ENCODE measurements at regions not wholly inside any gene's neighbourhood (a gene's known extent, or its start where the extent isn't known, plus 50 kb on each side); places are given as distances from the start of the nearest gene placed in this dataset.

DNA sequence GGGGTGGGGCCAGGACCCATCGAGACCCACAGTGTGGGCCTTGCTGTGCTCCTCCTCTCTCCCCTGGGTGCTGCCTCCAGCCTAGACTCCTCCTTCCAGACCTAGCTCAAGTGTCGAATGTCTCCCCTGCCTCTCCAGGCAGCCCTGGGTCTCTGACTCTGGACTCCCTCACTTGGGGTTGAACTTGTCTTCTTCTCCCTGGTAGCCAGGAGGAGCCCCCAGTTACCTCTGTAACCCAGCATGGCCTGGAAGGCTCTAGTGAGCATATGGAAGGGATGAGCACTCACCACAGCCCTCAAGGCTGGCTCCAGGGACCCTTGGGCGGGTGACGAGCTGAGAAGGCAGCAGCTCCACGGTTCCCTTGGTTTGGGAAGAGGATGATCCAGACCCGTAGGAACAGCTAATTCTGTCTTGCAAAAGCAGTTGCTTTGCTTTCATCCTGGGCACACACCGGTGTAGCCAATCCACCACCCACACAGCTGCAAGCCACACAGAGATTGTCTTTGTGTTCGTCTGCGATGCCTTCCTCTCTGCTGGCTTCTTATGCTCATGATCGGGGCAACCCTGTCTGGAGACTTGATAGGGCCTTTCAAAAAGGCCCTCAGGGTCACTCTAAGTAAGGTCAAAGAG is 52.3 kb upstream of the ANTXRL start:
- peak in 1 of 2 donors; percentile 7 for DNase-seq
- Histone ChIP-seq H3K4me3 (ENCODE audit: low read length) (no peak overlapping the region), H3K27me3 (ENCODE audit: control insufficient read depth, insufficient read depth, low read length) (no peaks in the 10 kb centered on the region), H3K9me3 (ENCODE audit: control insufficient read depth, insufficient read depth, low read length) (no peaks in the 10 kb centered on the region), H3K27ac (ENCODE audit: low read length) (no peak overlapping the region), H3K4me1 (ENCODE audit: control insufficient read depth, insufficient read depth, low read length) (no peaks in the 10 kb centered on the region), H3K36me3 (ENCODE audit: control insufficient read depth, insufficient read depth, low read length) (no peaks in the 10 kb centered on the region)
- intact Hi-C loops (cut with micrococcal nuclease) = no loop called here
- H3K27ac Mint-ChIP-seq = no peak overlapping the region
- H3K4me3 Mint-ChIP-seq = no peak overlapping the region
- peaks cover 2 to 7% of the 10 kb centered on the region in 2 donors for H3K27me3 Mint-ChIP-seq (ENCODE audit: low read depth in 2 of 2)
- TF ChIP-seq, protein P1, sequence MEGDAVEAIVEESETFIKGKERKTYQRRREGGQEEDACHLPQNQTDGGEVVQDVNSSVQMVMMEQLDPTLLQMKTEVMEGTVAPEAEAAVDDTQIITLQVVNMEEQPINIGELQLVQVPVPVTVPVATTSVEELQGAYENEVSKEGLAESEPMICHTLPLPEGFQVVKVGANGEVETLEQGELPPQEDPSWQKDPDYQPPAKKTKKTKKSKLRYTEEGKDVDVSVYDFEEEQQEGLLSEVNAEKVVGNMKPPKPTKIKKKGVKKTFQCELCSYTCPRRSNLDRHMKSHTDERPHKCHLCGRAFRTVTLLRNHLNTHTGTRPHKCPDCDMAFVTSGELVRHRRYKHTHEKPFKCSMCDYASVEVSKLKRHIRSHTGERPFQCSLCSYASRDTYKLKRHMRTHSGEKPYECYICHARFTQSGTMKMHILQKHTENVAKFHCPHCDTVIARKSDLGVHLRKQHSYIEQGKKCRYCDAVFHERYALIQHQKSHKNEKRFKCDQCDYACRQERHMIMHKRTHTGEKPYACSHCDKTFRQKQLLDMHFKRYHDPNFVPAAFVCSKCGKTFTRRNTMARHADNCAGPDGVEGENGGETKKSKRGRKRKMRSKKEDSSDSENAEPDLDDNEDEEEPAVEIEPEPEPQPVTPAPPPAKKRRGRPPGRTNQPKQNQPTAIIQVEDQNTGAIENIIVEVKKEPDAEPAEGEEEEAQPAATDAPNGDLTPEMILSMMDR (IDR thresholded peaks at IDR 0.05) = no peak
- H3K9me3 Mint-ChIP-seq = peaks cover 1 to 2% of the 10 kb centered on the region in 2 donors
- no peak for ATAC-seq
- WGBS (ENCODE audit: insufficient coverage) = 84% methylated on average over 10 of the region's 10 CpGs
- H3K36me3 Mint-ChIP-seq = no peaks in the 10 kb centered on the region
- H3K4me1 Mint-ChIP-seq = no peaks in the 10 kb centered on the region

DNA sequence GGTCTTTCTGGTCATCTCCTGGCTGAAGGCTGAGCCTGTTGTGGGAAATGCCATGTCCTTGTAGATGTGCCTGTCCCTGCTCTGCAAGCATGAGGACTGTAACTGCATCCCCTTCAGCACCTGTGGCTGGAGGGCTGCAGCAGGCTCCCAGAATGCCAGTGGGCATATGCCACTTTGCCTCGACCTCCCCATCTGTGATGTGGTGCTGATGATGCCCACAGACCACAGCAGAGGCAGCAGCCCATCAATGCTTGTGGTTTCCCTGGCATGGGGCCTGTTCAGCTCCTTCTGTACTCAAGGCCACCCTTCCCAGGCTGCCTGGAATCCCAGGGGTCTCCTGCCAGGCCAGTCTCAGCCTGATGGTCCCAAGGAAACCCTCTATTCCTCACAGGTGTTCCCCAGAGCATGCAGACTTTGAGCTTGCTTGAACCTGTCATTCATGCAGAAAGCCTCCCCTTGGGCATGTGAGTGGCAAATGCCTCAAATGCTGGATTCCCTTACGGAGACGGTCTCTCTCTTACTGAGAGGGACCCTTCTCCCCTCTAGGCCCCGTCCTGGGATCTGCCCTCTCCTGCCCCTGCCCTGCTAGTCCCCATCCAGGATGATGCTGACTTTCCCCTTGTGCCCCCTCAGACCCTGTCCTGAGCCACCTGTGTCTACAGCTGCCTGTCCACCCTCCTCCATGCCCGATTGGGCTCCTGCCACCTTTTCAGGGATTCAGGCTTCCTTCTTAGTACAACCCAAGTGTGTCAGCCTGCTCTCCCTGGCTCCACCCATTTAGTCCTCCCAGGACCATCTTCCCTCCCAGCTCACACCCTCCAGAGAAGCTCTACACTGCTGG is 50.9 kb upstream of the ANTXRL start:
- Mint-ChIP-seq H3K36me3 (no peaks in the 10 kb centered on the region), H3K27ac (no peak overlapping the region)

GRCh38 chr10:46236546-46236887 is 50.3 kb upstream of the ANTXRL start:
- H3K36me3 Mint-ChIP-seq = peaks cover under 1% of the 10 kb centered on the region
- ATAC-seq = no peak
- no peak overlapping the region for H3K27ac Mint-ChIP-seq

More for the DNA sequence above, 50.9 kb upstream of the ANTXRL start:
- Histone ChIP-seq H3K27ac (ENCODE audit: low read length) (no peak overlapping the region), H3K27me3 (ENCODE audit: control insufficient read depth, insufficient read depth, low read length) (no peaks in the 10 kb centered on the region), H3K9me3 (ENCODE audit: control insufficient read depth, insufficient read depth, low read length) (no peaks in the 10 kb centered on the region), H3K4me1 (ENCODE audit: control insufficient read depth, insufficient read depth, low read length) (peaks cover 7% of the 10 kb centered on the region), H3K4me3 (ENCODE audit: low read length) (no peak overlapping the region), H3K36me3 (ENCODE audit: control insufficient read depth, insufficient read depth, low read length) (no peaks in the 10 kb centered on the region)
- DNase-seq (peak in 1 of 2 donors; percentile 5), ATAC-seq (no peak)
- intact Hi-C loops (cut with micrococcal nuclease) = no loop called here
- WGBS (ENCODE audit: insufficient coverage) = 72% methylated on average over 5 of the region's 5 CpGs
- Mint-ChIP-seq H3K27me3 (ENCODE audit: low read depth in 2 of 2) (peaks cover 0 to 2% of the 10 kb centered on the region in 2 donors), H3K9me3 (no peaks in the 10 kb centered on the region), H3K4me3 (no peak overlapping the region), H3K4me1 (peaks cover 1 to 3% of the 10 kb centered on the region in 2 donors)
- TF ChIP-seq, protein P1 (IDR thresholded peaks at IDR 0.05) = no peak

More at GRCh38 chr10:46236546-46236887, 50.3 kb upstream of the ANTXRL start:
- TF ChIP-seq, protein P1 (IDR thresholded peaks at IDR 0.05) = no peak
- Mint-ChIP-seq H3K27me3 (ENCODE audit: low read depth in 2 of 2) (peaks cover 0 to 2% of the 10 kb centered on the region in 2 donors), H3K9me3 (no peaks in the 10 kb centered on the region), H3K4me3 (no peak overlapping the region), H3K4me1 (peaks cover 7 to 9% of the 10 kb centered on the region in 2 donors)
- H3K27ac ChIP-seq (ENCODE audit: low read length) = no peak overlapping the region
- 77% methylated on average over 2 of the region's 2 CpGs for WGBS (ENCODE audit: insufficient coverage)
- H3K4me1 ChIP-seq (ENCODE audit: control insufficient read depth, insufficient read depth, low read length) = peaks cover 10% of the 10 kb centered on the region
- no peak overlapping the region for H3K4me3 ChIP-seq (ENCODE audit: low read length)
- intact Hi-C loops (cut with micrococcal nuclease) = no loop called here
- no peaks in the 10 kb centered on the region for H3K36me3 ChIP-seq (ENCODE audit: control insufficient read depth, insufficient read depth, low read length)
- H3K9me3 ChIP-seq (ENCODE audit: control insufficient read depth, insufficient read depth, low read length) = no peaks in the 10 kb centered on the region
- H3K27me3 ChIP-seq (ENCODE audit: control insufficient read depth, insufficient read depth, low read length) = no peaks in the 10 kb centered on the region
- no peak for DNase-seq

All from natural killer cell (primary cell).